GM10266 (cell line): ENCODE measurements at regions not wholly inside any gene's neighbourhood (a gene's known extent, or its start where the extent isn't known, plus 50 kb on each side); places are given as distances from the start of the nearest gene placed in this dataset.
"Not testable (repeated sequence)": the region's sequence is repeated elsewhere in the genome, so short reads cannot be mapped to it uniquely, and the experiment has no call there.

ENCODE experiments used
- DNase-seq: peaks from one replicate; pipeline ENCODE4 v3.0.0; 2012; ENCODE audit errors: extremely low spot score
- TF ChIP-seq, protein P1 (sequence below): IDR thresholded peaks from 2 replicates; pipeline ENCODE4 v1.5.1; 2012; ENCODE audit warnings: mild to moderate bottlenecking, low read depth; ENCODE audit not compliant: control insufficient read depth, insufficient read depth; ENCODE audit errors: missing control alignments

DNA sequence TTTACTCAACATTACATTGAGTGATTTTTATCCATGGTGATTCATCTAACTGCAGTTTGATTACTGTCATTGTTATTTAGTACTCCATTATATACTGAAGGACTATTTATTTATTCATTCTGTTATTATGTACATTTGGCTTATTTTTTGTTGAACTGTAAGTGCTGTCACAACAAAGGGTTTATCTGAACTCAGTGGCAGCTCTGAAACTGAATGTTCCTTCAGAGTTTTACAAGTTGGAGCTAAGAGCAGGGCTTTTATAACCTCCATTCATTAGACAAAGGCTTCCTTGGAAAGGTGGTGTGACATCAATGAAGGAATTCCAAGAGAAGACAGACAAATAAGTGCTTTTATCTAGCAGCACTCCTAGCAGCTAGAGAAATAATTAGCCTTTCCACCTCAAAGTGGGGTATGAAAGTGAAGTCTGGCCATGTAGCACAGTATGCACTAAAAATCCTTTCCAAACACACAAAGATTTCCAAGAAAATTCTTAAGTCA, 83.3 kb upstream of the GORAB start:
- DNase-seq = no peak
- TF ChIP-seq, protein P1, sequence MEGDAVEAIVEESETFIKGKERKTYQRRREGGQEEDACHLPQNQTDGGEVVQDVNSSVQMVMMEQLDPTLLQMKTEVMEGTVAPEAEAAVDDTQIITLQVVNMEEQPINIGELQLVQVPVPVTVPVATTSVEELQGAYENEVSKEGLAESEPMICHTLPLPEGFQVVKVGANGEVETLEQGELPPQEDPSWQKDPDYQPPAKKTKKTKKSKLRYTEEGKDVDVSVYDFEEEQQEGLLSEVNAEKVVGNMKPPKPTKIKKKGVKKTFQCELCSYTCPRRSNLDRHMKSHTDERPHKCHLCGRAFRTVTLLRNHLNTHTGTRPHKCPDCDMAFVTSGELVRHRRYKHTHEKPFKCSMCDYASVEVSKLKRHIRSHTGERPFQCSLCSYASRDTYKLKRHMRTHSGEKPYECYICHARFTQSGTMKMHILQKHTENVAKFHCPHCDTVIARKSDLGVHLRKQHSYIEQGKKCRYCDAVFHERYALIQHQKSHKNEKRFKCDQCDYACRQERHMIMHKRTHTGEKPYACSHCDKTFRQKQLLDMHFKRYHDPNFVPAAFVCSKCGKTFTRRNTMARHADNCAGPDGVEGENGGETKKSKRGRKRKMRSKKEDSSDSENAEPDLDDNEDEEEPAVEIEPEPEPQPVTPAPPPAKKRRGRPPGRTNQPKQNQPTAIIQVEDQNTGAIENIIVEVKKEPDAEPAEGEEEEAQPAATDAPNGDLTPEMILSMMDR = no peak

DNA sequence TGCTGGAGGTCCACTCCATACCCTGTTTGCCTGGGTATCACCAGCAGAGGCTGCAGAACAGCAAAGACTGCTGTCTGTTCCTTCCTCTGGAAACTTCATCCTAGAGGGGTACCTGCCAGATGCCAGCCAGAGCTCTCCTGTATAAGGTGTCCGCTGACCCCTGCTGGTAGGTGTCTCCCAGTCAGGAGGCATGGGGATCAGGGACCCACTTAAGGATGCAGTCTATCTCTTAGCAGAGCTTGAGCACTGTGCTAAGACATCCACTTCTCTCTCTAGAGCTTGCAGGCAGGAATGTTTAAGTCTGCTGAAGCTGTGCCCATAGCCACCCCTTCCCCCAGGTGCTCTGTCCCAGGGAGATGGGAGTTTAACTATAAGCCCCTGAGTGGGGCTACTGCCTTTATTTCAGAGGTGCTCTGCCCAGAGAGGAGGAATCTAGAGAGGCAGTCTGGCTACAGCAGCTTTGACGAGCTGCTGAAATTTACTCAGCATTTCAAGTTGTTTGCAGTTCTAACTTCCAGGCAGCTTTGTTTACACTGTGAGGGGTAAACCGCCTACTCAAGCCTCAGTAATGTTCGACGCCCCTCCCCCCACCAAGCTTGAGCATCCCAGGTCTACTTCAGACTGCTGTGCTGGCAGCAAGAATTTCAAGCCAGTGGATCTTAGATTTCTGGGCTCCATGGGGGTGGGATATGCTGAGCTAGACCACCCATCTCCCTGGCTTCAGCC, 74.5 kb upstream of the GORAB start:
- DNase-seq = not testable (repeated sequence)

DNA sequence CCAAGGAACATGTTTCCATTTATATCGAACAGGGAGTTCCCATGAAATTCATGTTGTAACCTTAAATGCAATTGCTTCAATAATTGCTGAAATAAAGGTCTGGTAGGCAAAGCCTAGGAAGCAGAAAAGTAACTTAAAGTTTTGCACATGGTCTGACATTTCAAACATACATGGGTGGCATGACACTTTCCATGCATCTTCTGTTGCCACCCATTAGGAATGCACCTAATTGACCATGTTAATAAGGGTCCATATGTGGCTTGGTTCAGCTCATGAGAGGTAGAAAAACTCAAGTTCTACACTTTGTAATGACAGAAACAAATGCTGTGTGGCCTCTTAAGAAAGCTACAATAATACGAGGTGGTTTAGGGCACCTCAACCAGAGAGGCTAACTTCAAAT, 72.0 kb upstream of the GORAB start:
- DNase-seq = no peak
- TF ChIP-seq, protein P1 = no peak

DNA sequence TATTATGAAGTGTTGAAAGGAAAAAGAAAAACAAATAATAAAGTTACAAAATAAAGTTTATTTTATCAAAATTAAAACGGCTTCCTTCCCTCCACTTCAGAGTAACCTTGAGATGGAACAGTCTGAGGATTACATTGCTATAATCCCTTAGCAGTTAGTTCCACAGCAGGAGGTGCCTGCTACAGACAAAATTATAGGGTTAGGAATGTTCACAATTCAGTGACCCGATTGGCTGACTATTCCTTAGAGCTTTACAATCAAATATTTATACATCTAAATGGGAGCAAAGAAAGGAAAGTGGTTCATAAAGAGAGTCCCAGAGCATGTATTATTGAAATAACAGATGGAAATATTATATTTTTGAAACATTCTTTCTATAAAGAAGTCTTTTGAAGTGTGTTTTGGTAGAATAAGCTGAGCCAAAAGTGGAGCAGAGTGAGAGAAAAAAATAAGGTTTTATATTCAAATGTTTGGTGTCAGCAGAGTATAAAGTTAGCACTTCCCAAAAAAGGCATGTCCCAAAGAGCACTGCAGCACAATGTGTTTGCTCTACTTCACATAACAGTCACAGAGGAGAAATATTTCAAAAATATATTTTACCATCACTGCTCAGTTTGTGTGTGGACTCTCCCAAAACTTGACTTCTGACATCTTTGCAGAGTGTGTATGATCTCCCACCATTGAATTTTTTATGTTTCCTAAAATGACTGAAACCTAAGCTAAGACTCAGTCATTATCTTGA, 71.4 kb upstream of the GORAB start:
- no peak for DNase-seq
- TF ChIP-seq, protein P1 = no peak

DNA sequence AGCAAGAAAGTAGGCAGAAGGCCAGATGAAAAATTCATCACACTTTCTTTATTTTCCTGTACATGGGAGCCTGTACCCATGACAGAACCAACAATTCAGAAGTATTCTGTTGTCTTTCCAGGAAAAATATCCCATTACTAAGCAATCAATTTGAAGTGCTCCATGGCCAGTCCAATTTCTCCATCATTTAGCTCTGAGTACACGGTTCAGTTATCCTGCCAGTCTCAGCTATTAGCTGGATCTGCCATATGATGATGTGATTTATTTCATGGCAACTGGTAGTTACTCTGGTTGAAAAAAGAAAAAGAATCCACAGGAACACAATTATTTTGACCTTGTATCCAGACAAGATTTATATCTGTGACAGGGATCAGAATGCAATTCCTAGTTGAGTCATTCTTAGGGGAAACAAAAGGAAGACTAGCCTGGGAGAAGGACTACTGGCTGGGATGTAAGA, 70.6 kb upstream of the GORAB start:
- TF ChIP-seq, protein P1 = no peak
- DNase-seq = no peak

DNA sequence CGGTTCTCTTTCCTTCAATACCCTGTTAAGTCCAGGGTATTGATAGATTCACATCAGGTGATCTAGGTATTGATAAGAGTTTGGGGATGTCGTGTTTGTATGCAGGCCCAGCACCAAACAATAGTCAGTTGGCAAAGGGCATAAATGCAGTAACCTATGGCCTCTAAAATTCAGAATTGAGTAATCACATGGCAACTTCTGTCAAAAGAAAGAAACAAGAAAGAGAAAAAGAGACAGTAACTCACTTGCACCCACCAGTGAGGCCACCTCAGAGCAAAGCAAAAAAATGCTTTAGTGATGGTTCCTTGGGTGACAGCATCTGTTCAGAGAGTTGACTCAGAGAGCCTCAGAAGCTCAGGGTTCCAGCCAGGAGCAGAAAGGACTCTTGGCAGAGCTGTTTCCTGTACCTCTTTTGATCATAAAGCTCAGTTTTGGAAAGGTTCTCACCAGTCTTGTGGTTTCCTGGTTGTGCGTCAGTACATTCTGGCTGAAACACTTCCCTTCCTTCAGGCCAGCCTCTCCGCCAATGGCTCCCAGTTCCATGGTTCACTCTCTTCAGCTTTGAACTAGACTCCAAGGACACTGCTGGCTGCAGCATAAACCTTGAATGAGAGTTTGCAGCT, 70.1 kb upstream of the GORAB start:
- TF ChIP-seq, protein P1 = no peak
- no peak for DNase-seq

DNA sequence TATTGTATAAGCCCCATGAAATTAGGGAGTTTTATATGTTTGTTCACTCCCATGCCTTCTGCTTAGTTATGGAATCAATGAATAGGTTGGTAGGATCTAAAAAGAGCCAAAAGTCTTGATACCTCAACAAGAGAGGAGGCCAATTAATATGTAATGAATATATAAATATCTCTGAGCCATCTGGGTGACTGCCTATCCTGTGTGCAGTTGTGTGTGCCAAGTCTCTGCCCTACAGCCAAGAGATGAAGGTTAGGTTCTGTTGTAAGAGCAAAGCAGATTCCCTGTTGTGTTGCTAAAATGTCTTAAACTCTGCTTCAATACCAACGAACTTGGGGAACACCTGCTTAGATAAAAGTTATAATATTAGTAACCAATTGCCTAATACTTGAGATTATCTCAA, 61.8 kb upstream of the GORAB start:
- TF ChIP-seq, protein P1 = no peak

More for the DNA sequence above, 61.8 kb upstream of the GORAB start:
- DNase-seq = no peak
